ENCODE measurements at regions not wholly inside any gene's neighbourhood (a gene's known extent, or its start where the extent isn't known, plus 50 kb on each side); places are given as distances from the start of the nearest gene placed in this dataset.

DNA sequence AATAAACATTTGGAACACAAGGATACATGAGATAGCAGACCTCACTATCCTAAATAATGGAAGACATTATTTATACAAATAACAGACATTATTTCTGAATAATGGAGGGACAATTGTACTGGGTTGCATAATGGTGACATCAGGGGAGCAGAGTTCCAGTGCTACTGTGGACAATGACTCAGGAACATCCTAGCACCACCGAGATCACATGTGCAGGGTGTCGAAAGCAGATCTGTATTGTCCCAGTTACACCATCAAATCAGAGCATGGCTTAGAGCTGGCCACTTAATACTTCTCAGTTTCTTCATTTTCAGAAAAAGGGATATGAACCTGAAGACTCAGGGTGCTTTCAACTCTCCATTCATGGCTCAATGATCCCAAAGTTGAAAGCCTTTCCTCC, 249.1 kb upstream of the RBMS1 start:
- TF ChIP-seq, protein P1, sequence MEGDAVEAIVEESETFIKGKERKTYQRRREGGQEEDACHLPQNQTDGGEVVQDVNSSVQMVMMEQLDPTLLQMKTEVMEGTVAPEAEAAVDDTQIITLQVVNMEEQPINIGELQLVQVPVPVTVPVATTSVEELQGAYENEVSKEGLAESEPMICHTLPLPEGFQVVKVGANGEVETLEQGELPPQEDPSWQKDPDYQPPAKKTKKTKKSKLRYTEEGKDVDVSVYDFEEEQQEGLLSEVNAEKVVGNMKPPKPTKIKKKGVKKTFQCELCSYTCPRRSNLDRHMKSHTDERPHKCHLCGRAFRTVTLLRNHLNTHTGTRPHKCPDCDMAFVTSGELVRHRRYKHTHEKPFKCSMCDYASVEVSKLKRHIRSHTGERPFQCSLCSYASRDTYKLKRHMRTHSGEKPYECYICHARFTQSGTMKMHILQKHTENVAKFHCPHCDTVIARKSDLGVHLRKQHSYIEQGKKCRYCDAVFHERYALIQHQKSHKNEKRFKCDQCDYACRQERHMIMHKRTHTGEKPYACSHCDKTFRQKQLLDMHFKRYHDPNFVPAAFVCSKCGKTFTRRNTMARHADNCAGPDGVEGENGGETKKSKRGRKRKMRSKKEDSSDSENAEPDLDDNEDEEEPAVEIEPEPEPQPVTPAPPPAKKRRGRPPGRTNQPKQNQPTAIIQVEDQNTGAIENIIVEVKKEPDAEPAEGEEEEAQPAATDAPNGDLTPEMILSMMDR (IDR thresholded peaks at IDR 0.05): no peak
- TF ChIP-seq POLR2AphosphoS5 (IDR thresholded peaks at IDR 0.05) (no peak), POLR2A (IDR thresholded peaks at IDR 0.05) (no peak), EP300 (IDR thresholded peaks at IDR 0.05) (no peak)
